Brain microvascular endothelial cell (primary cell): ENCODE measurements at regions not wholly inside any gene's neighbourhood (a gene's known extent, or its start where the extent isn't known, plus 50 kb on each side); places are given as distances from the start of the nearest gene placed in this dataset.

Experiments
- DNase-seq: peaks from one replicate; pipeline ENCODE4 v3.0.0-alpha.2; 2020
- H3K27ac ChIP-seq: fragments of 250-450 bp; sonication (Bioruptor Pico); 2 replicates; pipeline ENCODE4 v1.5.1; 2020; ENCODE audit warnings: mild to moderate bottlenecking, moderate library complexity
- H3K27me3 ChIP-seq: fragments of 250-450 bp; sonication (Bioruptor Pico); replicated peaks from 2 replicates; pipeline ENCODE4 v1.5.1; 2020; ENCODE audit warnings: mild to moderate bottlenecking
- H3K36me3 ChIP-seq: fragments of 250-450 bp; sonication (Bioruptor Pico); replicated peaks from 2 replicates; pipeline ENCODE4 v1.5.1; 2020; ENCODE audit warnings: mild to moderate bottlenecking
- H3K4me3 ChIP-seq: 2 replicates; pipeline ENCODE4 v1.5.1; 2011; ENCODE audit warnings: low read depth, mild to moderate bottlenecking, control low read depth, low read length, moderate library complexity
- in situ Hi-C: cut with HindIII; loops from 2 replicates; pipeline ENCODE4 v1.10.0; 2017; ENCODE audit warnings: low sequenced_read_pairs, low pct_ligation_motif_present
- TF ChIP-seq, protein P1 (sequence below): IDR thresholded peaks from 2 replicates; pipeline ENCODE4 v1.5.1; 2011; ENCODE audit warnings: low read depth, mild to moderate bottlenecking, moderate library complexity, low read length, control low read depth, inconsistent platforms; ENCODE audit errors: missing control alignments

DNA sequence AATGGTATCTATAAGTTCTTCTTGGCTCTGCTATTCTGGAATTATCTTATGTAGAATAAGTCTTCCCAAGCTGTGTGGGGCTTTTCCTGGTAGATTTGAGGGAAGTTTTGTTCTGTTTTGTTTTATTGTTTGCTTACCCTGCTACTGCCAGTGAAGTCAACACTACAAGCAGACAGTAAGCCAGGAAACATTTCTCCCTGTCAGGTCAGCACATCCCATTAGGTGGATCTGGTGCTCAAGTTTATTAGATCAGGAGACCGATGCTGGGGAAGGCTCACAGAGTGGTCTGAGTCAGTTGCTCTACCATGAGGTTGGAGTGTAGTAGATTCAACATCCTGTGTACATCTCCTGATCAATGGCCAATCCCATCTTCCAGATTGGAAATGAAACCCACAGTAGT, 79.1 kb downstream of the ADRB2 start:
- Histone ChIP-seq H3K27ac (no peak overlapping the region), H3K36me3 (no peaks in the 10 kb centered on the region), H3K27me3 (no peaks in the 10 kb centered on the region), H3K4me3 (no peak overlapping the region)
- in situ Hi-C loops: no loop called here
- no peak for DNase-seq
- TF ChIP-seq, protein P1, sequence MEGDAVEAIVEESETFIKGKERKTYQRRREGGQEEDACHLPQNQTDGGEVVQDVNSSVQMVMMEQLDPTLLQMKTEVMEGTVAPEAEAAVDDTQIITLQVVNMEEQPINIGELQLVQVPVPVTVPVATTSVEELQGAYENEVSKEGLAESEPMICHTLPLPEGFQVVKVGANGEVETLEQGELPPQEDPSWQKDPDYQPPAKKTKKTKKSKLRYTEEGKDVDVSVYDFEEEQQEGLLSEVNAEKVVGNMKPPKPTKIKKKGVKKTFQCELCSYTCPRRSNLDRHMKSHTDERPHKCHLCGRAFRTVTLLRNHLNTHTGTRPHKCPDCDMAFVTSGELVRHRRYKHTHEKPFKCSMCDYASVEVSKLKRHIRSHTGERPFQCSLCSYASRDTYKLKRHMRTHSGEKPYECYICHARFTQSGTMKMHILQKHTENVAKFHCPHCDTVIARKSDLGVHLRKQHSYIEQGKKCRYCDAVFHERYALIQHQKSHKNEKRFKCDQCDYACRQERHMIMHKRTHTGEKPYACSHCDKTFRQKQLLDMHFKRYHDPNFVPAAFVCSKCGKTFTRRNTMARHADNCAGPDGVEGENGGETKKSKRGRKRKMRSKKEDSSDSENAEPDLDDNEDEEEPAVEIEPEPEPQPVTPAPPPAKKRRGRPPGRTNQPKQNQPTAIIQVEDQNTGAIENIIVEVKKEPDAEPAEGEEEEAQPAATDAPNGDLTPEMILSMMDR: no peak

- DNase-seq: no peak
- H3K27me3 ChIP-seq: no peaks in the 10 kb centered on the region
- no peak overlapping the region for H3K27ac ChIP-seq
- no peak overlapping the region for H3K4me3 ChIP-seq
- TF ChIP-seq, protein P1: no peak
- in situ Hi-C loops: no loop called here
- H3K36me3 ChIP-seq: no peaks in the 10 kb centered on the region
Measured at GRCh38 chr5:148906968-148907367, 80.6 kb downstream of the ADRB2 start.

GRCh38 chr5:148909040-148909439, 82.6 kb downstream of the ADRB2 start:
- no peaks in the 10 kb centered on the region for H3K36me3 ChIP-seq
- H3K27me3 ChIP-seq: no peaks in the 10 kb centered on the region
- TF ChIP-seq, protein P1: no peak
- DNase-seq: no peak
- no peak overlapping the region for H3K27ac ChIP-seq
- no peak overlapping the region for H3K4me3 ChIP-seq
- in situ Hi-C loops: no loop called here

- no peaks in the 10 kb centered on the region for H3K36me3 ChIP-seq
- H3K27me3 ChIP-seq: no peaks in the 10 kb centered on the region
- TF ChIP-seq, protein P1: no peak
- no peak overlapping the region for H3K27ac ChIP-seq
- in situ Hi-C loops: no loop called here
- no peak for DNase-seq
- no peak overlapping the region for H3K4me3 ChIP-seq
Measured at GRCh38 chr5:148909766-148910165, 83.4 kb downstream of the ADRB2 start.

DNA sequence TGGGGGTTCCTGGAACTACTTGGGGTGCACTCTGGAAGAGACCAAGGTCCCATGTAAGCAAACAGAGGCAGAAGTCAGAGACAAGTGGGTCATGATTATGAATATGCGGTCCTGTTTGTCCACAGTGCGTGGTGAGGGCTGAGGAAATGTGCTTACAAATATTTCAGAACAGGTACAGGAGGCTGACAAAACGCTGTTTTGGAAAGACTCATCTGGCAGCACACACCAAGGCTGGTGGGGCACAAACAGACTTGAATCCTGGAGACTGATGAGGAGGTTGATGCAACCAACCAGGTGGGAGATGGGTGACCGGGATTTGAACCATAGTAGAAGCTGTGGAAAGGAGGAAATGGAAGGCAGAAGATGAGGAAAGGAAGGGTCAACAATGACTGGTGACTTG, 83.8 kb downstream of the ADRB2 start:
- no peak overlapping the region for H3K27ac ChIP-seq
- TF ChIP-seq, protein P1: no peak

DNA sequence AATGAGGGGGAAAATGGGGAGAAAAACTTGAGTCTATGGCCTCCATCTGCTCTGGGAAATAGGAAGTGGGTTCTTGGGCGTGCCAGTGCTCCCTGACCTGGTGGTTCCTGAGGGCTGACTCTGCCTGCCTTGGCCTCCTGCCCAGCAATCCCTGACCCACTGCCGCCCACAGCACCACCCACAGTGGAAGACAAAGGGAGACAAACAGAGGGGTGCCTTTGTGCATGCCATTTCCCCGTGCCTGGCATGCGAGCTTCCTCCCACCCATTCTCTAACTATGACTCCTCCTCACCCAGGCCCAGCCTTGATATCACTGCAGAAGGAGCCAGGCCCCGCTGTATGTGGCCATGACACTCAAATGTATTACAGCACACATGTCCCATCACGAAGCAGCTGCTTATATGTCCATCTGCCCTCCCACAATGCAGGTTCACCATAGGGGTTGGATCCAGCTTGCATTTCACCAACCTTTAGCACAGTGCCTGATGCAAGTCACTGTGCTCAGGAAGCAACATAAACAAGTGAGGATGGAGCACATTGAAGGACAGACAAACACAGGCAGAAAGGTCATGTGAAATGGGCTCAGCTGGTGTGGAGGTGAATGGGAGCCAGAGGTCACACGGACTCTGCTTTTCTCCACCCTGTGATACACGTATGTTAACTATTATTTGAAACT, 84.4 kb downstream of the ADRB2 start:
- no peaks in the 10 kb centered on the region for H3K36me3 ChIP-seq
- H3K27ac ChIP-seq: no peak overlapping the region
- peak; percentile 43 for DNase-seq
- H3K4me3 ChIP-seq: no peak overlapping the region
- in situ Hi-C loops: no loop called here
- TF ChIP-seq, protein P1: no peak
- H3K27me3 ChIP-seq: no peaks in the 10 kb centered on the region

More for the DNA sequence above, 83.8 kb downstream of the ADRB2 start:
- H3K4me3 ChIP-seq: no peak overlapping the region
- no peaks in the 10 kb centered on the region for H3K27me3 ChIP-seq
- in situ Hi-C loops: no loop called here
- no peaks in the 10 kb centered on the region for H3K36me3 ChIP-seq
- DNase-seq: no peak
